HG03196 (cell line): ENCODE measurements at regions not wholly inside any gene's neighbourhood (a gene's known extent, or its start where the extent isn't known, plus 50 kb on each side); places are given as distances from the start of the nearest gene placed in this dataset.
"Not testable (repeated sequence)": the region's sequence is repeated elsewhere in the genome, so short reads cannot be mapped to it uniquely, and the experiment has no call there.

Experiments used
- ATAC-seq: cut with Tn5 transposase; IDR thresholded peaks from one replicate; pipeline ENCODE4 v1.9.1; 2021; ENCODE audit not compliant: unreplicated experiment

DNA sequence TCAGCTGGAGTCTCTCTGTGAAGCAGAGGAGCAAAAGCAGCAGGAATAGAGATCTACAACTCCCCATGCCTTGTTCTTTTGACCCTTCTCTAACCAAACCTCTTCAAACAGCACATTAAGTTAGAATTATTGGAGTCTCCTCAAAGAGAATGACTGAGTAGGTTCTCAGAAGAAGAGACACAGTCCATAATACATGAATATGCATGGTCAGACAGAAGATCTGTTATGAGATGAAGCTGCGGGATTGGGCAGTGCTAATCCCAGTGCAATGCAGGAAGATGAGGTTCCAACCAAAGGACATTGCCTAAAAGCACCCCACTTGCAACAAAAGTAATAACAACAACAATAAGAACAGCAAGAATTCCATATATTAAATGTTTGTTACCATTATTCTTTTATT is 887.9 kb upstream of the TENM4 start:
- no peak for ATAC-seq

DNA sequence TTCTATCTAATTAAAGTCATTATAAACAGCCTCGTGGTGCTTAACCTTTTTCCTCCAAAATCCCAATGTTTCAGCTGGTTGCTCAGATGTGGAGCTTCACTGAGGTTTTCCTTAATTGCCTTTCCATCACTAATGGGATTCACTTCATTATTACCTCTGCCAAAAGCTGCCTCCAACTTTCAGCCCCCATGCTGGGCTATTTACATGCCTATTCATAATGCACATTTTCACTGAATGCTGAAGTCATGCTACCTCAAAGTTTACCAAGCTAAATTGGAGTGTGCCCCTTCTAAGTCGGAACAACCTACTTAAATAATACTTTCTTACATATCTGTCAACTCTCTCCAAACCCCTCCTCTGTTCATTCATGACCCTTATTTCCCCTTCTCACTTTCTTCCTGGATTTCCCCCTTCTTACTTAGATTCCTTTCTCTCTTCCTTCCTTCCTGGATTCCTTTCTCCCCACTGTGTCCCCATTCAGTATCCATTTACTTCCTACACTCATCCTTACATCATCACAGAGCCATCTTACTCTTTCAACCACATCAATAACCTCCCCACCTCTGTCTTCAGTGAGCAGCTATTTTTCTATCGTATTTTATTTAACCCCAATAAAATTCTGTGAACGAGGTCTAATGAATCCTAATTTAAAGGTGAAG is 887.3 kb upstream of the TENM4 start:
- no peak for ATAC-seq

DNA sequence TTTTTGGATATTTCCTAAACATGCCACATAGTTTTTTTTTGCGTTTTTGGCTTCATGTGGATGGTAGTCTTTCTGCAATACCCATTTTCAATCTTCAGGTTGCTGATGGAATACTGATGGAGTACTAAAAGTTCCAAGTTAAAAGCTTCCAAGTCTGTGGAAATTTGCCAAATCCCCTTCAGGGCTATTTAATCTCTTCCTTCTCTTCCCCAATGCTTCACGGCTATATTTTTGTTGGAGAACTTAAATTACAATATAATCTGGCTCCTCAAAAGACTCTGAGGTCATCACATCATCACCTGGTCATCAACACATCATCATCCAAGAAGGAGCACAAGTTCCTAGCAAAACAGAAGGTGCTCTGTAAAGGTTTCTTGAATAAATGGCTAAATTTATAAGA is 881.0 kb upstream of the TENM4 start:
- no peak for ATAC-seq

DNA sequence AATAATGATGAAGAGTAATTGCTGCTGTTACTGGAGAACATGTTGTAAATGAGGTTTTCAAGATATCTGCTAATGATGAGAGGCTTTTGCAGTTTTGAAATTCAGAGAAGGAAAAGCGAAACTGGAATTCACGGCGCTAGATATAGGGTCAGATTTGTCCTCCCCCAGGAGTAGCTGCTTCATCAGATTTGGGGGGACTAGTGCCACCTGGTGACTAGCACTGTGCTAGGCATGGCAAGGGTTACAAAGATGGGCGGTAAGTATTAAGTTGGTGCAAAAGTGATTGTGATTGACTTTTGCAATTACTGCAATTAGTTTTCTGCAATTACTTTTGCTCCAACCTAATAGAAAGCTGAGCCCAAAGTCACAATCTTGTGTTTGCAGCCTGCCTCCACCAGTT is 879.9 kb upstream of the TENM4 start:
- no peak for ATAC-seq

DNA sequence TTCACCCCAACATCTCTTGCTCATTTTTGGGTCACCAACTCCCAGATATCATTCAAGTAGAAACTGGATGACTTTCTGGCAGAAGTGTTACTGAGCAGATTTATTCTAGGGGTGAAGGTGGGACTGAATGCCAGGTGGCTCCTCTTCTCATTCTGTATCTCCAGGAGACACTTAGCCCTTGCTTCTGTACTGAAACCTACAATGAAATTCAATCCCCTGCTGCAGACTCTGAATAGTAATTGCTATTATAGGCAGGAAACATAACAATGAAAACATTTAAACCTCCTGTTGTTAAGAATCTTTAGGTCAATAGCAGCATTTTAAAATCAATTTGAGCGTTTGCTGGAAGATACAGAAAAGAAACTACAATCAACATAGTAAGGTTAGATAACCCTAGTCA is 879.4 kb upstream of the TENM4 start:
- no peak for ATAC-seq

DNA sequence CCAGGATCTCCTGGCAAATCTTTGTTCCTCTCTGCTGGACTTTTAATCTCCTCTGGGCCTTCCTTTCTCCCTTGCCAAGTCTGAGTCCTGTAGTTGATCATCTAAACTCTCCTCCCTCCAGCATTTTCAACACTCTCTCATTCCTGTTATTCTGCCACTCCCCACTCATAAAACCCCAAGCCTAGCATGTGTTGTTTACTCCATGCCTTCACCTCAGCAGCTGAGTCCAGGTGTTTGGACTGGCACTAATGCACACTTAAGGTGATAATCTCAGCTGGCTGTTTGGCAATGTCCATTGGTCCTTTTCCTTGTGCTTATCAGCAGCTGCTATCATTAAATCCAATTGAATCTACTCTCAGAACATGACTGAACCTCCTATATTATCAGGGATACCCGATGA is 876.8 kb upstream of the TENM4 start:
- ATAC-seq: no peak

DNA sequence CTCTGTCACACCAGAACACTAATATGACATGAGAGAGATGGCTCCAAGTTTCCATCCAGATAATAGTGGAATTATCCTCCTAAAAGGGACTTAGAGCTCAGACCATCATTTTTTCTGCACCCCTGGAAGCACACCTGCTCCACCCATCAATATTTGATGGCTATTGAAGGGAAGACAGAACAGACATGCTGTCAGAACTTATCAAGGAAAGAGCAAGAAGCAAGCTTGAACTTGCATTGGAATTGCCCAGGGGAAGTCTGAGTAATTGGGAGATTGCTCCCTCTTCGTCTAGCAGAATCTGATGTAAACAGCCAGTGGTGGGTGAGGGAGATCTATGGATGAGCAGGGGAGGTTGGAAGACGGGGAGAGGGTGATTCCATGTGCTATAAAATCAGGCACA is 874.4 kb upstream of the TENM4 start:
- no peak for ATAC-seq

DNA sequence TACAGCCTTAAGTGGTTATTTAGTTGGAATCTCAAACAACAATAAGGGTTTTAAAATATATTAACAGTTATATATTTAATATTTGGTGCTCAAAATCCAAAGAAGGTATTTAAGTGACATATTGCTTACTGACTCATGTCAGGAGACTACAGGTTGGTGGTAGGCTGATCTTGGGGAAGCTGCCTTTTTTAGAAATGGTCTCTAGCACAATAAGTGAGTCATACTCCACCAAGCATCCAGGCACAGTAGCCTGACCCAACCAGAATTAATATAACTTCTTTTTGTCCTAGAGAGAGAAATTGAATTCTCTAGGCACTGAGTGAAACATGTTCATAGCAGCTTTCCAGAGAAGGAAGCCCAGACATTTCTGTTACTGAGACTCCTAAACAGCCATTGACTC is 868.5 kb upstream of the TENM4 start:
- no peak for ATAC-seq

DNA sequence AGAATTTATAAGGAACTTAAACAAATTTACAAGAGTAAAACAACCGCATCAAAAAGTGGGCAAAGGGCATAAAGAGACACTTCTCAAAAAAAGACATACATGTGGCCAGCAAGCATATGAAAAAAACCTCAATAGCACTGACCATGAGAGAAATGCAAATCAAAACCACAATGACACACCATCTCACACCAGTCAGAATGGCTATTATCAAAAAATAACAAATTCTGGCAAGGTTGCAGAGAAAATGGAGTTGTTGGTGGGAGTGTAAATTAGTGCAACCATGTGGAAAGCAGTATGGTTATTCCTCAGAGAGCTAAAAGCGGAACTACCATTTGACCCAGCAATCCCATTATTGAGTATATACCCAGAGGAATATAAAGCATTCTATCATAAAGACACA is 866.8 kb upstream of the TENM4 start:
- no peak for ATAC-seq

DNA sequence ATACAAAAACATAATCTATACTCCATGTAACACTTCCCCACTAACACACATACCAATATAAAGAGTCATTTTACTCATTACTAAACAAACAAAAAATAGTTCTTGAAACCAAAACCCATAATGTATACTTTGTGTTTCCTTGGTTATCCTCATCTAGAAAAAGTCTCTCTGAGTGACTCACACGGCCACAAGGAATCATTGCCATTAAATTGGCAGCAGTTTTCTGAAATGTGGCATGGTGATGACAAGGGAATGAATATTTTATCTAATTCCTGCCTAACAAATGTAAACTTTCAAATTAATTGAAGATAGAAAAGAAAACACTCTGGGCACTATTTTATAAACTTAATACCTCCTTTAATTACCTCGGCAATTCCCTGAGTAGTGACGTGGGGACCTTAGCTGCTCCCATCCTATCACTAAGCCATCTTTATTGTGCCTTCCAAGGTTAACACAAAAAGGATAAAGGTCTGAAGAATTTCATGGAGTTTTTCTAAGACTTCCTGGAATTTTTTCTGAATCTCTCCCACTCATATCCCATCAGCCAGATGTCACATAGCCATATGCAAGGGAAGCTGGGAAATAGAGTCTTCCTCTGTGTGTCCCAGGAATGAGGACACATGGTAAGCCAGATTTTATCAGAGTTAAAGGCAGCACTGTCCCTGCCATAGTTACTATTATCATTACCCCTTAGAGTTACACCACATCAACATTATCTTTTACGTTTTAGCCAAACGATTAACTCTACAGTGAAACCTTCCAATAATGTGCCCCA is 857.2 kb upstream of the TENM4 start:
- ATAC-seq: no peak

DNA sequence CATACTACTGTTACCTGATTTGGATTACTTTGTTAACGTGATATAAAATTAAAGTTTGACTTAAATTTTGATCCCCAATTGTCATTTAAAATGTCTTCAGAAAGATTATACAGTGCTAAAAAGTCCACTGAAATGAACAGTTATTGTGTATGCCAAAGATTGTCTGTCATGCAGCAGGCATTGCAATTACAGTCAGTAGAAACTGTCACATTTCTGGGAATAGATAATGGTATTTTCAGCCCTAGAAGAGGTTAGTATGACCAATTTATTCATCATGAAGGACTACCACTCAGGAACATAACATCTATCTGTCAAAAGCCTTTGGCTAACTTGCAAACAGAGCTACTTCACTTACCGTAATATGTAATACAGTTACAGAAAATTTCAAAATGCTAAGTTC is 852.5 kb upstream of the TENM4 start:
- ATAC-seq: no peak

DNA sequence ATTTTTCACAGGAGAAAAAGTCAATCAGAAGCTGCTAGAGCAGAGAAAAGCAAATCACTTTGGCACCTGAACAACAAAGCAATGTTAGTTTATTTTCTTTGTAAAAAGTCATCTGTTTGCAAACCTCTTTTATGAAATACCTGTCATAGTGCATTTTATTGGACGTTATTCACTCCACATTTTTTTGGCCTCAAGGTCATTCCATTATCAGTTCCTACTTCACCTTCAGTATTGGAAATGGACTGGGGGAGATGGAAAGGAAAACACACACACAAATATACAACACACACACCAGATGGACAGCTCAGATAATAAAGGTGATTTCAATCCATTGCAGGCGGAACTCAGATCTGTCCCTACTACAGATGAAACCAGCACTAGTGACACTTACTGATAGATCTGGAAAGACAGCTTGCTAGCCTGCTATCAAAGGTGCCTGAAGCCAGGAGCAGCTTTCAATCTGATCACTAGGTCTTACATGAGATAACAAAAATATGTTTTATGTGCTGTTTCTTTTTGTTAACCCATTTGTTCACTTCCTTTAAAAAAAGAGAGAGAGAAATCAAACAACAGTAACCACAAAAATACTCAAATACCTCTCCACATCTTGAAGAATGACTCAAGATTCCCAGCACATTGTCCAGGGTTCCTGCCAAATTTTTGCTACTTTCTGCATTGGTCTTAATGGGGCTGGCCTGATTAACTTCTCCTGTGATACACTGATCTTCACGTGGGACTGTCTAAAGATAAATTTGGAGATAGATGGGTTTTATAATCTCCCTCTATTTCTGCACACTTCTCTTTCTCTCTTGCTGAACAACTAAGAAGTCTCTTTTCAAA is 844.3 kb upstream of the TENM4 start:
- ATAC-seq: no peak

DNA sequence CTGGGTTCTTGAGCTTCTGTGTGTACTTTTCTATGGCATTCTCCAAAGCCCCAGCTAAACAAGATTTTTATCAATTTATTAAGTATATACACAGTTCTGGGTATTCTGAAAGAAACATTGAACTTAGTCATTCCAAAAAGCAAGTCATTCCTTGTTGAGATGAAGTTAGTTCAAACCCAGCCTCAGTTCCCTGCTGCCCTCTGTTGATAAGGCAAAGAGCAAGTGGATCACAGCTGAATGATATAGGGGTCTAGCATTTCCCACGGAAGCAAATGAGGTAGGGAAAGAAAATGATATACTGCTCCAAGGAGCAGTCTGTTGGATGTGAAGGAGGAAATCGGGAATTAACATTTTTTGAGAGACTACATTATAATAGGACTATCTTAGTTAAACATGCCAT is 841.8 kb upstream of the TENM4 start:
- ATAC-seq: no peak

DNA sequence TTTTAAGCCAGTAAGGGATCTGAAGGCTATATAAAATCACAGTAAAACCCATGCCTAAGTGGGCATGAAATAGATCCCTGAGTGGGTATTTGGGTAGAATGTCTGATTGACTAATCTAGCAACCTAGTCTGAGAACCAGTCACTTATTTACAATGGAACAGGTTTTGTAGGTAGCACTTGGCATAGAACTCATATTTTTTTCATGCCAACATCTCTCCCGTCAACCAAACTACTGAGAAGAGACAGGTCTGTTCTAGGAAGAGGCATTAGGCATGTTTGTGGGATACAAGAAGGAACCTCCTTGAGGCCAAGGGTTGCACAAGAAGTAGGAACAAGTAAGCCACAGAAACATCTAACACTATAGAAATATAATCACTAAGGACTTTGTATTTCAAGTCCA is 840.4 kb upstream of the TENM4 start:
- no peak for ATAC-seq

DNA sequence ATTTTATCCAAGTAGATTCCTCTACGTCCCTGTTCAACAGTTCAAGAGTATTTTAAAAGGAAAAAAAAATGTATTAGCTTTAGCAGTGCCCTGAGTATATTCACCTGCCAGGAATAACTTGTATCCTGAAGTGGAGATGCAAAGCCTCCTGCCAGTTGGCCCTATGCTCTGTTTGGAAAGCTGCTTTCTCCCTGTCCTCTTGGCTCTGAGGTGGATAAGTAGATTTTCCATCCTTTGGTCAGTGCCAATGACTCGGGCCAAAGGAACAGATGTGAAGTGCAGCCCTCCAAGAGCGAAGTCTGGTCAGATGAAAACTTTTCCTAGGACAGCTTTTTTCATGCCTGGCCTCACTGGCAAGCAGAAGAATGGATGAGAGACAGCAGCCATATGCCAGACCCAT is 839.9 kb upstream of the TENM4 start:
- no peak for ATAC-seq

DNA sequence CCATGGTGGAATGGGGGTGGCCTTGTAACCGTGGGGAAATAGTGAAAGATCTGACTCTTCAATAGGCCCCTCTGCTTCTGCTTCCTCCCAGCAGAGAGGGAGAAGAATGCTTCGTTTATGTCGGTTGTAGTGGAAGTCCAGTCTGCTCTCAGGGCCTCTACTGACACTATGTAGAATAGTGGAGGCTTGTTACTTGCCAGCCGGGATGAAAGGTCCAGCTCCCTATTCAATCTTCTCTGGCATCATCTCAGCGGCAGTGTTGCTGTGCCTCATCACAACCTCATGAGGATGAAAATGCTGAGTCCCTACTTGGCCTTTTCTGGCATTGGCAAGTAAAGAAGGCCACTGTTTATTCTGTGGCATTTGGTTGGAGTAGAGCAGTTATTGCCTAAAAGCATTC is 820.9 kb upstream of the TENM4 start:
- ATAC-seq: no peak

DNA sequence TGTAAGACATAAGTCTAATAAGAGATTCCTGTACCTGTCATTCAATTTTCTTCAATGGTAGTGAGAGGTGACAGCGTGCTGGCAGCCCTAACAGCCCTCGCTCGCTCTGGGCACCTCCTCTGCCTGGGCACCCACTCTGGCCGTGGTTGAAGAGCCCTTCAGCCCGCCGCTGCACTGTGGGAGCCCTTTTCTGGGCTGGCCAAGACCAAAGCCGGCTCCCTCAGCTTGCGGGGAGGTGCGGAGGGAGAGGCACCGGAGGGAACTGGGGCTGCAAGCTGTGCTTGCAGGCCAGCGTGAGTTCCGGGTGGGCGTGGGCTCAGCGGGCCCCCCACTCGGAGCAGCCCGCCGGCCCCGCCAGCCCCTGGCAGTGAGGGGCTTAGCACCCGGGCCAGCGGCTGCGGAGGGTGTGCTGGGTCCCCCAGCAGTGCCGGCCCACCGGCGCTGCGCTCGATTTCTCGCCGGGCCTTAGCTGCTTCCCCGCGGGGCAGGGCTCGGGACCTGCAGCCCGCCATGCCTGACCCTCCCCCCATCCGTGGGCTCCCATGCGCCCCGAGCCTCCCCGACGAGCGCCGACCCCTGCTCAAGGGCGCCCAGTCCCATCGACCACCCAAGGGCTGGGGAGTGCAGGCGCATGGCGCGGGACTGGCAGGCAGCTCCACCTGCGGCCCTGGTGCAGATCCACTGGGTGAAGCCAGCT is 816.6 kb upstream of the TENM4 start:
- not testable (repeated sequence) for ATAC-seq

DNA sequence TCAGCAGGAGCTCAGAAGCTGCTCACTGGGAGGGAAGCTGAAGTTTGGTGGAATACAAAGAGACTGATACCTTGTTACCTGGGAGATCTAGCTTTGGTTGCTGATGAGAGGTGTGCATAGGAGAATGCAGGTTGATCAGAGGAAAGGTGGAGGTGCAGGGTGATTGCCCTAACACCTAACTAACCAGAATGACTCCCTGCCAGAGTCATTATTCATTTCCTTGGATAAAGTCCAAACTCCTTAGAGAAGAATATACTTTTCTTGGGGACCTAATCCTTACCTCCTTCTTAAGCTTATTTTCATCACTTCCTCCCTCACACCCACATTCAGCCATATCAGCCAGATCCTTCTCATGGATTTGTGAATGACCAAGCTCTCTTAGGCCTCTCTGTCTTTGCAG is 814.2 kb upstream of the TENM4 start:
- ATAC-seq: no peak

DNA sequence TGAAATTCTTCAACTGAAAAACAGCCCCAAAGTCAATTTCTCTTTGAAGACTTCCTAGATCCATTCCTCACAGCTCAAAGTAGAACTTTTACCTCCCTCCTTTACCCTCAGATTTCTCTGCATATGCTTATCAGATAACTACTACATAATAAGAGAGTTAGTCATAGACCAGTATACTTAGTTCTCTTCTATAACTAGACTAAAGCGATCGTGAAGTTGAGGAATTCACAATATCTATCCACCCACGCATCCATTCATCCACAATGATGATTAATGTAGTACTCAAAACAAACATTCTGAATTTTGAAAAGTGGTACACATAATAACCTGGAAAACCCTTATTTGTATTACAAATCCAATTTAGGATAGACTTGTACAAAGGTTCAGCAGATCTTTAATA is 800.9 kb upstream of the TENM4 start:
- ATAC-seq: no peak

DNA sequence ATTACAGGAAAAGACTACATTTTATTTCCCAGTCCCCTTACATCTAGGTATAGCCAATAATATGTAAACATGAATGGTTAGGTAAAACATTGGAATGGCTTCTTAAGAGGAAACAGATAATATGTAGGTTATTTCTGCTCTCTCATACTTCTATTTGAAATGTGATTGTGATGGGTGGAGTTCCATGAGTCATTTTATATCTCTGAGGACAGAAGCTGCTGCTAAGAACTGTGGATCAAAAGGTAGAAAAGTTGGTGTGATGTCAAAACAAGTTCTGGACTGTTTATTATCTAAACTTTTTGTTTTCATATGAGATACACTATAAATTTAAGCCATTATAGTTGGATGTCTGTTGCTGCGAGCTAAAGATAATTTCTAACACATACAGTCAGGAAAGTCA is 799.4 kb upstream of the TENM4 start:
- ATAC-seq: no peak

DNA sequence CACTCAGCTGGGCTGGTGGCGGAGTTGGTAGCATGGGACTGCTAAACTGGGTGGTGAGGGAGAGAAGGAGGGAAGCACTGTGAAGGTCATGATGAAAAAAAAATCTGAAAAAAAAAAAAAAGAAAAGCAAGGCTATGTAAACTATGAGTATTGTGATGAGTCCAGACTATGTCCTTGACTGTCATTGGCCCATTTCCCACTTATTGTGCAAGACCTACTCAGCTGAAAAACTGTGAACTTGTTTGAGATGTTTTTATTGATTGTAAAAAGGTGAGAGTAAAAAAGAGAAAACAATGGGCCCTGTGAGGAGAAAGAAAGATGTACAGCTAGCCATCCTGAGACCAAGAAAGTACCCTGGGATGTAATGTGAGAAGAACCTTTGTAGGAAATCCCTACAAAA is 798.4 kb upstream of the TENM4 start:
- ATAC-seq: no peak
